ENCODE measurements at regions not wholly inside any gene's neighbourhood (a gene's known extent, or its start where the extent isn't known, plus 50 kb on each side); places are given as distances from the start of the nearest gene placed in this dataset.

GRCh38 chr10:88209231-88209630 lies 345.8 kb downstream of the PTEN start:
- DNase-seq (ENCODE audit: low read depth), result no peak

GRCh38 chr10:88209837-88210561 lies 346.6 kb downstream of the PTEN start:
- no peak for DNase-seq (ENCODE audit: low read depth)

GRCh38 chr10:88211230-88211629 lies 347.8 kb downstream of the PTEN start:
- no peak for DNase-seq (ENCODE audit: low read depth)

GRCh38 chr10:88212069-88212468 lies 348.6 kb downstream of the PTEN start:
- no peak for DNase-seq (ENCODE audit: low read depth)

- DNase-seq (ENCODE audit: low read depth), result no peak
Measured at GRCh38 chr10:88213065-88213605, 349.7 kb downstream of the PTEN start.

- no peak for DNase-seq (ENCODE audit: low read depth)
Measured at GRCh38 chr10:88216976-88217375, 353.6 kb downstream of the PTEN start.

GRCh38 chr10:88218362-88218761 lies 354.9 kb downstream of the PTEN start:
- DNase-seq (ENCODE audit: low read depth), result no peak

- no peak for DNase-seq (ENCODE audit: low read depth)
Measured at GRCh38 chr10:88219753-88220152, 356.3 kb downstream of the PTEN start.

GRCh38 chr10:88221010-88221973 lies 357.9 kb downstream of the PTEN start:
- no peak for DNase-seq (ENCODE audit: low read depth)

- DNase-seq (ENCODE audit: low read depth), result no peak
Measured at GRCh38 chr10:88222881-88223280, 359.5 kb downstream of the PTEN start.

Measured in stimulated activated CD4-positive, alpha-beta T cell treated with anti-CD3 and anti-CD28 coated beads, Interleukin-2, amount 100 ng/mL, for 4 hours (primary cell).